ENCODE measurements at regions not wholly inside any gene's neighbourhood (a gene's known extent, or its start where the extent isn't known, plus 50 kb on each side); places are given as distances from the start of the nearest gene placed in this dataset.

GRCh38 chr1:91122106-91122717 is 100.4 kb upstream of the ZNF644 start:
- TF ChIP-seq, protein P1, sequence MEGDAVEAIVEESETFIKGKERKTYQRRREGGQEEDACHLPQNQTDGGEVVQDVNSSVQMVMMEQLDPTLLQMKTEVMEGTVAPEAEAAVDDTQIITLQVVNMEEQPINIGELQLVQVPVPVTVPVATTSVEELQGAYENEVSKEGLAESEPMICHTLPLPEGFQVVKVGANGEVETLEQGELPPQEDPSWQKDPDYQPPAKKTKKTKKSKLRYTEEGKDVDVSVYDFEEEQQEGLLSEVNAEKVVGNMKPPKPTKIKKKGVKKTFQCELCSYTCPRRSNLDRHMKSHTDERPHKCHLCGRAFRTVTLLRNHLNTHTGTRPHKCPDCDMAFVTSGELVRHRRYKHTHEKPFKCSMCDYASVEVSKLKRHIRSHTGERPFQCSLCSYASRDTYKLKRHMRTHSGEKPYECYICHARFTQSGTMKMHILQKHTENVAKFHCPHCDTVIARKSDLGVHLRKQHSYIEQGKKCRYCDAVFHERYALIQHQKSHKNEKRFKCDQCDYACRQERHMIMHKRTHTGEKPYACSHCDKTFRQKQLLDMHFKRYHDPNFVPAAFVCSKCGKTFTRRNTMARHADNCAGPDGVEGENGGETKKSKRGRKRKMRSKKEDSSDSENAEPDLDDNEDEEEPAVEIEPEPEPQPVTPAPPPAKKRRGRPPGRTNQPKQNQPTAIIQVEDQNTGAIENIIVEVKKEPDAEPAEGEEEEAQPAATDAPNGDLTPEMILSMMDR (IDR thresholded peaks at IDR 0.05) = no peak
- no peak for TF ChIP-seq POLR2A (IDR thresholded peaks at IDR 0.05)

Measured in esophagus squamous epithelium (tissue), 4 donors.